Natural killer cell (primary cell): ENCODE measurements at regions not wholly inside any gene's neighbourhood (a gene's known extent, or its start where the extent isn't known, plus 50 kb on each side); places are given as distances from the start of the nearest gene placed in this dataset.

Source experiments
- ATAC-seq, 3 donors: fragments of 150-1000 bp in 2 of 3; fragments of 200-7000 bp in 1 of 3; cut with Tn5 transposase; 1 replicate in 1 of 3; 2 replicates in 2 of 3; pipeline ENCODE4 v1.10.0; 2021; ENCODE audit warnings: mild to moderate bottlenecking in 2 of 3, moderate library complexity in 2 of 3
- DNase-seq, 2 donors: peaks; one replicate each; pipeline versions ENCODE4 v3.0.0 to v3.0.0-alpha.2; 2013 to 2021; ENCODE audit warnings: mixed read lengths in 1 of 2
- H3K27ac ChIP-seq: one replicate; pipeline ENCODE4 v1.5.1; 2013; ENCODE audit warnings: mild to moderate bottlenecking, low read length
- H3K27me3 ChIP-seq: one replicate; pipeline ENCODE4 v1.6.1; 2013; ENCODE audit warnings: low read length; ENCODE audit not compliant: control insufficient read depth, insufficient read depth
- H3K36me3 ChIP-seq: one replicate; pipeline ENCODE4 v1.6.1; 2013; ENCODE audit warnings: low read length; ENCODE audit not compliant: control insufficient read depth, insufficient read depth
- H3K4me1 ChIP-seq: one replicate; pipeline ENCODE4 v1.6.1; 2013; ENCODE audit warnings: low read length; ENCODE audit not compliant: control insufficient read depth, insufficient read depth
- H3K4me3 ChIP-seq: one replicate; pipeline ENCODE4 v1.5.1; 2013; ENCODE audit warnings: low read length
- H3K9me3 ChIP-seq: one replicate; pipeline ENCODE4 v1.6.1; 2013; ENCODE audit warnings: low read length; ENCODE audit not compliant: control insufficient read depth, insufficient read depth
- H3K27ac Mint-ChIP-seq, 2 donors: one replicate each; pipeline ENCODE4 v1.8.0; 2022; ENCODE audit warnings: mild to moderate bottlenecking in 2 of 2, mixed read lengths in 2 of 2, moderate library complexity in 1 of 2
- H3K27me3 Mint-ChIP-seq, 2 donors: one replicate each; pipeline ENCODE4 v1.8.0; 2022; ENCODE audit warnings: low read depth in 2 of 2, mixed read lengths in 2 of 2
- H3K36me3 Mint-ChIP-seq: one replicate; pipeline ENCODE4 v1.8.0; 2022; ENCODE audit warnings: mixed read lengths
- H3K4me1 Mint-ChIP-seq, 2 donors: one replicate each; pipeline ENCODE4 v1.8.0; 2022; ENCODE audit warnings: mixed read lengths in 2 of 2
- H3K4me3 Mint-ChIP-seq: one replicate; pipeline ENCODE4 v1.8.0; 2022; ENCODE audit warnings: mild to moderate bottlenecking, moderate library complexity, mixed read lengths
- H3K9me3 Mint-ChIP-seq, 2 donors: one replicate each; pipeline ENCODE4 v1.8.0; 2022; ENCODE audit warnings: mixed read lengths in 2 of 2
- CTCF ChIP-seq: fragments of 200-600 bp; IDR thresholded peaks from one replicate; pipeline ENCODE4 v1.8.0; 2022; ENCODE audit warnings: antibody characterized with exemption
- WGBS: methylation state at CpG from one replicate; pipeline ENCODE4 v1.1.7; 2013; ENCODE audit warnings: missing lambda C conversion rate; ENCODE audit not compliant: insufficient coverage; 5-methylcytosine and 5-hydroxymethylcytosine counted together
- intact Hi-C: fragments of 100-400 bp; cut with micrococcal nuclease; formaldehyde crosslinking; loops from one replicate; pipeline ENCODE4 v1.14.2; 2022

DNA sequence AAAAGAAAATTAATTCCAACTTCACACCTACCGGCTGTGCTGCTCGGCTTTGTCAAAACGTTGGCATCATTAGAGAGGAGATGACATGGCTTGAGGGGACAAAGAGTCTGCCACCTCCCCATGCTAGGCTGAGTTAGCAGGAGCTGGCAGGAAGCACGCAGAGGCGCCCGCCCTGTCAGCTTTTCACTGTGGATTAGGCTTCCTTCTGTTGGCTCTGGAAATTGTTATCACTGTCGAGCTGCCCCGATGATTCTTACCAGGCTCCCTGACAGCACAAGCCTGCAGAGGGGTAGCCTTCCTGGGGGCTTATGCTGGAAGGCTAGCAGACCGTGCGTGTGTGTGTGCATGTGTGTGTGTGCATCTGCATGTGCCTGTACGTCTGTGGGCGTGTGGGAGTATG, 490.9 kb upstream of the TBX3 start:
- Mint-ChIP-seq H3K27me3 (no peaks in the 10 kb centered on the region), H3K4me1 (no peaks in the 10 kb centered on the region), H3K27ac (no peak overlapping the region), H3K9me3 (peaks cover 2 to 6% of the 10 kb centered on the region in 2 donors), H3K36me3 (no peaks in the 10 kb centered on the region), H3K4me3 (no peak overlapping the region)
- Histone ChIP-seq H3K4me3 (no peak overlapping the region), H3K36me3 (no peaks in the 10 kb centered on the region), H3K9me3 (no peaks in the 10 kb centered on the region), H3K27me3 (no peaks in the 10 kb centered on the region), H3K27ac (no peak overlapping the region), H3K4me1 (no peaks in the 10 kb centered on the region)
- 52% methylated on average over 11 of the region's 12 CpGs for WGBS
- DNase-seq (no peak), ATAC-seq (no peak)
- intact Hi-C loops: no loop called here
- TF ChIP-seq CTCF: no peak

GRCh38 chr12:115172521-115172920, 488.5 kb upstream of the TBX3 start:
- WGBS: 93% methylated on average over 5 of the region's 5 CpGs
- Histone ChIP-seq H3K9me3 (no peaks in the 10 kb centered on the region), H3K4me3 (no peak overlapping the region), H3K27ac (no peak overlapping the region), H3K27me3 (no peaks in the 10 kb centered on the region), H3K36me3 (no peaks in the 10 kb centered on the region), H3K4me1 (no peaks in the 10 kb centered on the region)
- Mint-ChIP-seq H3K4me3 (no peak overlapping the region), H3K36me3 (no peaks in the 10 kb centered on the region), H3K27me3 (no peaks in the 10 kb centered on the region), H3K9me3 (peaks cover 5 to 7% of the 10 kb centered on the region in 2 donors), H3K4me1 (no peaks in the 10 kb centered on the region), H3K27ac (no peak overlapping the region)
- no peak for TF ChIP-seq CTCF
- DNase-seq (no peak), ATAC-seq (no peak)
- intact Hi-C loops: no loop called here

DNA sequence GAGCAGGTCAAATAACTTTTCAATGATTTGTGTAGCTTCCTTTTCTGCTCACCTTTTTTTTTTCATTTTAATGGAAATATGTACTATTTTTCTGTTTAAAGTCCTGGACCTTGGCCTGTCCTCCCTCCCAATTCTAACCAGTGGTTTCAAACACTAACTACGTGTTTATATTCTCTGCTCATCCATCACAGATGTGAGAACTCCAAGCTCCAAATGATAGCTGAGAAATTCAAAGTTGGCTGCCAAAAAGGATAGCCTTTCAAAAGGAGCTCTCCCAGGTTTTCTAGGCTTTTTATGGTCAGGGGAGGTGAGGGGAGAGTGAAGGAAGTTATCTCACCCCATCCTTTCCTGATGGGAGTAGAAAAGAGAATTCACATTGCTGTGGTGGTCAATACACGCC, 486.0 kb upstream of the TBX3 start:
- H3K4me1 ChIP-seq: no peaks in the 10 kb centered on the region
- TF ChIP-seq CTCF: no peak
- no peak overlapping the region for H3K27ac ChIP-seq
- peaks cover 9 to 10% of the 10 kb centered on the region in 2 donors for H3K9me3 Mint-ChIP-seq
- no peaks in the 10 kb centered on the region for H3K27me3 ChIP-seq
- intact Hi-C loops: no loop called here
- no peaks in the 10 kb centered on the region for H3K36me3 Mint-ChIP-seq
- DNase-seq (no peak), ATAC-seq (no peak)
- H3K27ac Mint-ChIP-seq: no peak overlapping the region
- H3K4me3 Mint-ChIP-seq: no peak overlapping the region
- H3K36me3 ChIP-seq: no peaks in the 10 kb centered on the region
- no peak overlapping the region for H3K4me3 ChIP-seq
- H3K9me3 ChIP-seq: no peaks in the 10 kb centered on the region
- no peaks in the 10 kb centered on the region for H3K27me3 Mint-ChIP-seq
- WGBS: 79% methylated on average over 2 of the region's 2 CpGs
- H3K4me1 Mint-ChIP-seq: no peaks in the 10 kb centered on the region

DNA sequence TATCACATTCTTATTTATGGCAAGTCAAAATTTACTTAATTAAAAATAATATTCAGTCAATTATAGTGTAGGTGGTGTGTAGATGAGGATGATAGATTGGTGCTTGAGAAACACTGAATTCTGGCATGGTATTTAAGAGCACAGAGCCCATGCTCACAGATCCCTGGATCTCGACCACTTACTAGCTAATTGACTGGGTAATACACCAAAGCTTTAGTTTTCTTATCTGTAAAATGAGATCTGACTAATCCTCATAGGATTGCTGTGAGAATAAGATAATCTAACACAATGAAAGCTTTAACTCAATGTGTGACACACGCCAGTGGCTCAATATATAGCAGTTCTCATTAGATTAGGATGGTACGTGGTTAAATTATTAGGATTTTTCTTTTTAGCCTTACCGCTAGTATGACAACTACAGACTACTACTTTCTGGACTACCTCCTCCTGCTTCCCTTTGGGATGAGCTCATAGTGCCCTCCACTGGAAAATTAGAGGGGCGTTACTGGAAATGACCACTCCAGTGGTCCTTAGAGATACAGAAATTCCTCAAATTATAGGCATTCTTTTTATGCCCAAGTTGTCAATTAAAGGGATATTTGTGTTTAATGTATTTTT, 482.8 kb upstream of the TBX3 start:
- Mint-ChIP-seq H3K9me3 (peaks cover 9 to 10% of the 10 kb centered on the region in 2 donors), H3K27ac (no peak overlapping the region), H3K27me3 (no peaks in the 10 kb centered on the region), H3K36me3 (no peaks in the 10 kb centered on the region), H3K4me3 (no peak overlapping the region), H3K4me1 (no peaks in the 10 kb centered on the region)
- WGBS: 69% methylated on average over 4 of the region's 5 CpGs
- no peak for ATAC-seq
- H3K27ac ChIP-seq: no peak overlapping the region
- intact Hi-C loops: no loop called here
- H3K4me1 ChIP-seq: no peaks in the 10 kb centered on the region
- TF ChIP-seq CTCF: no peak
- H3K27me3 ChIP-seq: no peaks in the 10 kb centered on the region
- H3K9me3 ChIP-seq: no peaks in the 10 kb centered on the region
- no peak for DNase-seq
- no peak overlapping the region for H3K4me3 ChIP-seq
- H3K36me3 ChIP-seq: no peaks in the 10 kb centered on the region
